GM21515 (cell line): ENCODE measurements at regions not wholly inside any gene's neighbourhood (a gene's known extent, or its start where the extent isn't known, plus 50 kb on each side); places are given as distances from the start of the nearest gene placed in this dataset.

Experiments
- ATAC-seq: cut with Tn5 transposase; IDR thresholded peaks from one replicate; pipeline ENCODE4 v1.9.1; 2021; ENCODE audit not compliant: unreplicated experiment

GRCh38 chrX:7235071-7235470 is 87.1 kb upstream of the PUDP start:
- no peak for ATAC-seq

GRCh38 chrX:7233580-7234406 is 85.8 kb upstream of the PUDP start:
- no peak for ATAC-seq

GRCh38 chrX:7228226-7228625 is 80.3 kb upstream of the PUDP start:
- ATAC-seq = no peak

- no peak for ATAC-seq
These were observed 77.4 kb upstream of the PUDP start for GRCh38 chrX:7225338-7225737.

- no peak for ATAC-seq
These were observed 75.3 kb upstream of the PUDP start for GRCh38 chrX:7223271-7223670.

GRCh38 chrX:7220121-7220520 is 72.2 kb upstream of the PUDP start:
- ATAC-seq = no peak

GRCh38 chrX:7219153-7219705 is 71.3 kb upstream of the PUDP start:
- no peak for ATAC-seq

- ATAC-seq = no peak
These were observed 70.6 kb upstream of the PUDP start for GRCh38 chrX:7218321-7219152.

GRCh38 chrX:7216981-7217587 is 69.1 kb upstream of the PUDP start:
- ATAC-seq = no peak

GRCh38 chrX:7215842-7216241 is 67.9 kb upstream of the PUDP start:
- ATAC-seq = no peak

GRCh38 chrX:7214251-7214650 is 66.3 kb upstream of the PUDP start:
- no peak for ATAC-seq

- ATAC-seq = no peak
These were observed 57.2 kb upstream of the PUDP start for GRCh38 chrX:7205037-7205577.

- no peak for ATAC-seq
These were observed 56.7 kb upstream of the PUDP start for GRCh38 chrX:7204619-7205018.

GRCh38 chrX:7202206-7202605 is 54.3 kb upstream of the PUDP start:
- no peak for ATAC-seq

- no peak for ATAC-seq
These were observed 53.5 kb upstream of the PUDP start for GRCh38 chrX:7201496-7201895.

- no peak for ATAC-seq
These were observed 50.5 kb upstream of the PUDP start for GRCh38 chrX:7198499-7198898.
